Kidney epithelial cell (primary cell): ENCODE measurements at regions not wholly inside any gene's neighbourhood (a gene's known extent, or its start where the extent isn't known, plus 50 kb on each side); places are given as distances from the start of the nearest gene placed in this dataset.

Experiments used
- DNase-seq: peaks from one replicate; pipeline ENCODE4 v3.0.0-alpha.2; 2010; ENCODE audit warnings: low read depth
- H3K27me3 ChIP-seq: 2 replicates; pipeline ENCODE4 v1.6.0; 2011; ENCODE audit warnings: low read length; ENCODE audit not compliant: control insufficient read depth, insufficient read depth
- H3K36me3 ChIP-seq: 2 replicates; pipeline ENCODE4 v1.5.1; 2011; ENCODE audit warnings: low read length; ENCODE audit not compliant: control insufficient read depth, insufficient read depth
- H3K4me3 ChIP-seq: 2 replicates; pipeline ENCODE4 v1.5.1; 2011; ENCODE audit warnings: low read depth, mild to moderate bottlenecking, control low read depth, low read length
- CTCF ChIP-seq: IDR thresholded peaks from 2 replicates; pipeline ENCODE4 v1.5.1; 2011; ENCODE audit warnings: mild to moderate bottlenecking, moderate library complexity, low read length, control low read depth, inconsistent platforms; ENCODE audit not compliant: insufficient read depth, poor library complexity, severe bottlenecking

- DNase-seq, result no peak
- no peak for TF ChIP-seq CTCF
- Histone ChIP-seq H3K27me3 (no peaks in the 10 kb centered on the region), H3K36me3 (no peaks in the 10 kb centered on the region), H3K4me3 (no peak overlapping the region)
Observed at GRCh38 chr2:239583879-239584859, 183.3 kb upstream of the HDAC4 start.

GRCh38 chr2:239583171-239583878 is 182.5 kb upstream of the HDAC4 start:
- TF ChIP-seq CTCF, result no peak
- Histone ChIP-seq H3K4me3 (no peak overlapping the region), H3K36me3 (no peaks in the 10 kb centered on the region), H3K27me3 (no peaks in the 10 kb centered on the region)
- no peak for DNase-seq

- H3K4me3 ChIP-seq, result no peak overlapping the region
- no peaks in the 10 kb centered on the region for H3K36me3 ChIP-seq
- TF ChIP-seq CTCF, result no peak
- DNase-seq, result no peak
- H3K27me3 ChIP-seq, result no peaks in the 10 kb centered on the region
Observed at GRCh38 chr2:239582476-239582875, 181.7 kb upstream of the HDAC4 start.

GRCh38 chr2:239581352-239581901 is 180.6 kb upstream of the HDAC4 start:
- Histone ChIP-seq H3K4me3 (no peak overlapping the region), H3K27me3 (no peaks in the 10 kb centered on the region), H3K36me3 (no peaks in the 10 kb centered on the region)
- no peak for TF ChIP-seq CTCF
- no peak for DNase-seq

GRCh38 chr2:239580199-239580527 is 179.3 kb upstream of the HDAC4 start:
- DNase-seq, result no peak
- no peaks in the 10 kb centered on the region for H3K27me3 ChIP-seq
- no peak for TF ChIP-seq CTCF
- H3K4me3 ChIP-seq, result no peak overlapping the region
- no peaks in the 10 kb centered on the region for H3K36me3 ChIP-seq
